ENCODE measurements at regions not wholly inside any gene's neighbourhood (a gene's known extent, or its start where the extent isn't known, plus 50 kb on each side); places are given as distances from the start of the nearest gene placed in this dataset.
A peak's percentile ranks its signal among the peaks of the same experiment; 100 is the strongest.

DNA sequence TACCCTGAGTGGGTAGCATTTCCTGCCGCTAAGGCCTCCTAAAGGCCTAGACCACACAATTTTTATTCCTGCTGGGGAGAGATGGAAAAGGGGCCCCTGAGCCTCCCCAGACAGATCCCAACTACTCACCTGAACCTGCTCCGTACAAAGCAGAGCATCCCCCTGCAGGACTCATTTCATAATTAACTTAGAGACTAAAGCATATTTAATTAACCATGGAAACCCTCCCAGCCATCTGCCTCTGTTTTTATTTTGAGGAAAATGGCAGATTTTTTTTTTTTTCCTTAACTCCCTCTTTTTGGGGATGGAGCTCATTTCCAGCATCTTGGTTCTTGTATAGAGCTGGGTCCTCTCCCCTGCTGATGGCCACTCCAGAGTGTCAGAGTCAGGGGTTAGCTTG, 96.5 kb upstream of the CRHR1 start:
- Mint-ChIP-seq H3K27me3 (peaks cover 31 to 53% (median 45%) of the 10 kb centered on the region in 3 donors), H3K9me3 (no peaks in the 10 kb centered on the region), H3K4me3 (no peak overlapping the region), H3K4me1 (no peaks in the 10 kb centered on the region), H3K36me3 (no peaks in the 10 kb centered on the region), H3K27ac (no peak overlapping the region)
- ATAC-seq (ENCODE audit: low read depth in 2 of 2) (no peak), DNase-seq (no peak)

DNA sequence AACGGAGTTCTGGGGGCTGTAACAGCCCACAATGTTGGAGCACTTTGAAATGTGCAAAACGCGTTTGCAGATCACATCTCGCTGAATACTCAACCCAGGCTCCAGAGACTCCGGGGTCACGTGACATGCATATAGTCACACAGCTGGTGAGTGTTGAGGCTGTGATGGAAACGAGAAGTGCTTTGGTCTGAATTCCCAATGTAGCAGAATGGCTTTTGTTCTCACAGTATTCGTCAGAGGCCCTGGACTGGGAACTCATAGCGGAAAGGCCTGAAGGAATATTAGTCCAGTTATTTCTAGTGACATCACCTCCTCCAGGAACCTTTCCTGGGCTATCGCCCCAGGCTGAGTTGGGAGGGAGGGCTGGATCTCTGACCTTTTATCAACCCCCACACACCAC, 95.8 kb upstream of the CRHR1 start:
- Mint-ChIP-seq H3K9me3 (no peaks in the 10 kb centered on the region), H3K27me3 (peaks cover 32 to 55% (median 49%) of the 10 kb centered on the region in 3 donors), H3K4me1 (no peaks in the 10 kb centered on the region), H3K4me3 (no peak overlapping the region), H3K27ac (no peak overlapping the region), H3K36me3 (no peaks in the 10 kb centered on the region)
- DNase-seq = no peak
- ATAC-seq (ENCODE audit: low read depth in 2 of 2) = no peak

DNA sequence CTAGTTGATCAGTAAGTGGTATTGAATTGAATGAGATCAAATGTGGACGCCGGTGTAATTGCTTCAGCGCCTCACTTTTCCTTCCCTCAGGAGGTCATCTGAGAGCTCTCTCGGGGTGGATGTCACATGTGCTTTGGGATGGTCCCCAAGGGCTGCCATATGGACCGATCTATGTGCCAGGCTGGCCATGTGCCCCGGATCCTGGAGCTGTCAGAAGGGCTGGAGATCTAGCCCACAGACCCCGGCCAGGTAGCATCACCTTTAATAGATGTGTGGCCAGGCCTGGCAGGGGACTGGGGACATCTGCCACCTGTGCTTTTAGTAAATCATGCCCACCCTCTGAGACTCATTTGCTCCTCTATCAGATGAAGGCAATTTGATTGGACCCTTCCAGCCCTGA, 95.3 kb upstream of the CRHR1 start:
- DNase-seq (no peak), ATAC-seq (ENCODE audit: low read depth in 2 of 2) (no peak)
- H3K4me1 Mint-ChIP-seq = no peaks in the 10 kb centered on the region
- H3K27me3 Mint-ChIP-seq = peaks cover 37 to 59% (median 53%) of the 10 kb centered on the region in 3 donors
- H3K9me3 Mint-ChIP-seq = no peaks in the 10 kb centered on the region
- H3K36me3 Mint-ChIP-seq = no peaks in the 10 kb centered on the region
- no peak overlapping the region for H3K4me3 Mint-ChIP-seq
- no peak overlapping the region for H3K27ac Mint-ChIP-seq

DNA sequence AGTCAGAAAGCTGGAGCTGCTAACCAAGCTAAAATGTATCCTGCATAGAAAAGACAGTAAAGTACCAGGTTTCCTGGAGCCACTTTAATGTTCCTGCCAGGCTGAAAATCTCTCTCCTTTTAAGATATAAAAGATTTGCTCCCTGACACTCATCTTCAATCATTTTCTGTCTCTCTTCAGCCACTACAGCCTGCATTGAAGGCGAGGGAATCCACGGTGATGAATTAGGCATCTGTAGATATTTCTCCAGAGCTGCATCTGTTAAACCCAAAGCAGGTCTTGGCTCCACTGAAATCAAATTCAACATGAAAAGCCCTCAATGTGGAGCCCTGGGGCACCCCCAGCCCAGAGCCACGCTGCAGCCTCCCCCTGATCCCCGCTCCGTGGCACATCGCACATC, 94.7 kb upstream of the CRHR1 start:
- no peaks in the 10 kb centered on the region for H3K4me1 Mint-ChIP-seq
- H3K27ac Mint-ChIP-seq = no peak overlapping the region
- ATAC-seq (ENCODE audit: low read depth in 2 of 2) = no peak
- H3K4me3 Mint-ChIP-seq = no peak overlapping the region
- DNase-seq = no peak
- H3K27me3 Mint-ChIP-seq = peaks cover 43 to 59% (median 55%) of the 10 kb centered on the region in 3 donors
- no peaks in the 10 kb centered on the region for H3K9me3 Mint-ChIP-seq
- H3K36me3 Mint-ChIP-seq = no peaks in the 10 kb centered on the region

- H3K4me3 Mint-ChIP-seq = no peak overlapping the region
- H3K4me1 Mint-ChIP-seq = no peaks in the 10 kb centered on the region
- no peak for ATAC-seq (ENCODE audit: low read depth in 2 of 2)
- no peak overlapping the region for H3K27ac Mint-ChIP-seq
- no peak for DNase-seq
- no peaks in the 10 kb centered on the region for H3K36me3 Mint-ChIP-seq
- peaks cover 49 to 64% (median 58%) of the 10 kb centered on the region in 3 donors for H3K27me3 Mint-ChIP-seq
- H3K9me3 Mint-ChIP-seq = peaks cover 0 to 2% (median 0%) of the 10 kb centered on the region in 7 donors
Measured at GRCh38 chr17:45690625-45691275, 93.4 kb upstream of the CRHR1 start.

DNA sequence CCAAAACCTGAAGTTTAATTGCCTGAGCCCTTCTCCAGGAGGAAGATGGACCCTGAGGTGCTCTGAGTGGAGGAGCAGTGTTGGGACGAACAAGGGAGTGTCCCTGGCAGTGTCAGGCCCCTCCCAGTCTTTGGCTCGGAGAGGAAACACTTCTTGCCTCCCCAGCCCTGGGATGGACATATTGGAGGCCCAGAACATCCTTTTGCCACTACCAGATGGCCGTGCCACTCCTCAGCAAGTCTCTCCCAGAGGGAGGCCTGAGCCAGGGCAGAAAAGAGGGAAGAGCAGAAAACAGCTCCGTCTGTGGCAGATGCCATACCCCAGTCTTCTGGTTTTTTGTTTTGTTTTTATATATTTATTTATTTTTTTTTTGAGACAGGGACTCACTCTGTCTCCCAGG, 91.5 kb upstream of the CRHR1 start:
- H3K27me3 Mint-ChIP-seq = peaks cover 56 to 74% (median 71%) of the 10 kb centered on the region in 3 donors
- no peak overlapping the region for H3K4me3 Mint-ChIP-seq
- no peaks in the 10 kb centered on the region for H3K36me3 Mint-ChIP-seq
- H3K27ac Mint-ChIP-seq = no peak overlapping the region
- ATAC-seq (ENCODE audit: low read depth in 2 of 2) (no peak), DNase-seq (no peak)
- peaks cover 0 to 4% (median 0%) of the 10 kb centered on the region in 3 donors for H3K4me1 Mint-ChIP-seq
- H3K9me3 Mint-ChIP-seq = peaks cover 0 to 5% (median 2%) of the 10 kb centered on the region in 7 donors

GRCh38 chr17:45693792-45694191, 90.3 kb upstream of the CRHR1 start:
- Mint-ChIP-seq H3K4me3 (no peak overlapping the region), H3K9me3 (peaks cover 0 to 8% (median 3%) of the 10 kb centered on the region in 7 donors), H3K27ac (no peak overlapping the region), H3K36me3 (no peaks in the 10 kb centered on the region), H3K4me1 (peaks cover 0 to 4% (median 0%) of the 10 kb centered on the region in 3 donors), H3K27me3 (peaks cover 55 to 81% (median 78%) of the 10 kb centered on the region in 3 donors)
- DNase-seq (no peak), ATAC-seq (ENCODE audit: low read depth in 2 of 2) (no peak)

DNA sequence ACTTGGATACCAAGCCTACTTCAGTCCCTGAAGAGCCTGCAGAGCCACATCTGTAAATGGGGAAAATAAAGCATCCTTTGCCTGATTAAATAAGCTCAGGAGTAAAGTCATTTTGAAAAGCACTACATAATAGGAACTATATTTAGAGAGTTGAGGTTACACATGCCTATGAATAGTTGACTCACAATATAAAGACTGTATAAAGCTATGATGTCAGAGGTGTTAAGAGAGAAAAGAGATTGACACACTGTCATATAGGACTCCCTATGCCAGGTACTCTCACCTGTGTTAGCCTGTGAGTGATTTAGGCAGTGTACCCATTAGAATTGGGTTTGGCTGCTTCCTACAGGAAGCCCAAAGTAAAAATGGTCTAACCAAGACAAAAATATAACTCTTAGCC, 87.7 kb upstream of the CRHR1 start:
- DNase-seq (no peak), ATAC-seq (ENCODE audit: low read depth in 2 of 2) (no peak)
- Mint-ChIP-seq H3K27me3 (peaks cover 52 to 81% (median 77%) of the 10 kb centered on the region in 3 donors), H3K4me3 (no peak overlapping the region), H3K4me1 (peaks cover 0 to 4% (median 0%) of the 10 kb centered on the region in 3 donors), H3K9me3 (peaks cover 0 to 8% (median 3%) of the 10 kb centered on the region in 7 donors), H3K27ac (no peak overlapping the region), H3K36me3 (no peaks in the 10 kb centered on the region)

DNA sequence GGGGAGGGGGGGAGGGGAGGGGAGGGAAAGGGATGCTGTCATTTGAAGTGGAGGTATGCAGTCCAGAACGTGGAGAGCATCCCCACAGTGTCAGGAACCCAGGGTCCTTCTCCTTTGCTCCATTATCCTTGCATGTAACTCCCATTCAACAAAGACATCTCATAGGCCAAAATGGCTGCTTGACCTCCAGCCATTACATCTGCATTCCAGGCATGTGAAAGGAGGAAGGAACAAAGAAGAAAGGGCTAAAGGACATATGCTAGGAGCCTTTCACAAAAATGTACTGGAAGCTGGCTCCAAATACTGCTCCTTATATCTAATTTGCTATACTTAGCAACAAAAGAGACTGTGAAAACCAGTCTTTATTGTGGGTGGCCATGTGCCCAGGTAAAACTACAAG, 87.0 kb upstream of the CRHR1 start:
- DNase-seq (no peak), ATAC-seq (ENCODE audit: low read depth in 2 of 2) (no peak)
- Mint-ChIP-seq H3K4me3 (no peak overlapping the region), H3K27me3 (peaks cover 55 to 79% (median 76%) of the 10 kb centered on the region in 3 donors), H3K4me1 (peaks cover 0 to 4% (median 0%) of the 10 kb centered on the region in 3 donors), H3K36me3 (no peaks in the 10 kb centered on the region), H3K9me3 (peaks cover 0 to 8% (median 3%) of the 10 kb centered on the region in 7 donors), H3K27ac (no peak overlapping the region)

DNA sequence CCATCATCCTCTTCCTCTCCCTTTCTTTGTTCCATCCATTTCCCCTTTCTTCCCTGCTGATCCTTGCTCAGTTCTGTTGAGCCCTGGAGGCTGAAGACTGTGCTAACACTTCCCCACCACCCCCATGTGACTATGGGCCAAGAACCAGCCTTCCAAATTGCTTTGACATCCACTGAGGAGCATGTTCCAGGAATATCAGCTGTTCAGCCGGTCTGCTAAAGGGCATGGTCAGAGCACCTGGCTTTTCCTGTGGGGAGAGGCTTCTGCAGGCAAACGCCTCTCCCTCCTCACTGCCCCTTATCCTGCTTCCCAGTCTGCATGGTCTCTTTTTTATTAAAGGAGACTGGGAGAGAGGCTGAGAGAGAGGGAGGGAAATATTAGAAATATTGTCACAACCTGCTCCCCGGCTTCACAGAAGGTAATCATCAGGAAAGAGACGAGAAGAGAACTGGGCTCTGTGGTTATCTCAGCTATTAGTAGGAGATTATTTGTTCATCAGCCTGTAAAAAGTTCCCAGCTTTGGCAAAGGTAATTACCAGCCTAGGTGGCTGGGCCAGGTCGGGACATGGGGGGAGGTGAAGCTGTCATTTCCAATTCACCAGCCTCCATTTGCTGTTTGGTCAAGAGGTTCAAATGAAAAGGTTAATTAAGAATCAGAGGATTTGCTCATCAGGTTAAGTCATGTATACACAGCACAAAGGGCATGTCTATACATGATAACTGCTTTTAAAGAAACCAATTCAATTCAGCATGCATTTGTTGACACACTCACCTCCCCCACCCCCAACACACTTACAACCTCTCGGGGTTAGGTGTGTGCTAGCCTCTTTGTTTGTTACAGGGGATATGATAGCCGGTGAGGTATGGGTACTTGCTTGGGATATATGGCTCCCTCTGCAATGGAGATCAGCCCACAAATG, 83.7 kb upstream of the CRHR1 start:
- no peak for ATAC-seq (ENCODE audit: low read depth in 2 of 2)
- Mint-ChIP-seq H3K27ac (peak overlapping the region in 1 of 6 donors; percentile 33), H3K4me3 (no peak overlapping the region), H3K9me3 (peaks cover 0 to 8% (median 2%) of the 10 kb centered on the region in 7 donors), H3K36me3 (no peaks in the 10 kb centered on the region), H3K27me3 (peaks cover 47 to 84% (median 76%) of the 10 kb centered on the region in 3 donors), H3K4me1 (peaks cover 0 to 4% (median 0%) of the 10 kb centered on the region in 3 donors)
- no peak for DNase-seq

DNA sequence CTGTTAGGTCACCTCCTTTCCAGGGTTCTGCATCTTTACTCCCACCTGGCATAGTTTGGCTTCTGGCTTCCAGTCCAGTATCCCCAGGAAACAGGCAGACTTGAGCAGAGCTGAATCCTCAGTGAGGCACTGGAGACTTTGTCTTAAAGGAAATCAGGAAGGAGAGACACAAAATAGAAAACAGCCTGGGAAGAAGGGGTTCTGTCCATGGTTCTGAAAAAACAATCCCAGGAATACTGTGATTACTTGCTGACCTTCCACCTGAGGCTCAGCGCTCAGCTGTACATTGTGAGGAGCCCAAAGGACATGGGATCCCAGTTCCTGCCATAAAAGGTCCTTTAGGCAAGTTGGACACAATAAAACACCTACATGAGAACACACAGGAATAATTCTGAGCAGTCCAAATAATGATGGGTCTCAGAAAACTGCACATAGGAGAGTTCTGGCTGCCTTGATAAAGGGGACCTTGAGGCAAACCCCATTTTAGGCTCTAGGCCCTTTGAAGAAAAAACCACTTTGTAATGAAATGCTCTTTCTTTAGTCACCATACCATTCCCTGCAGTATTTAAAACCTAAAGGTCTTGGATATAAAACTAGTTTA, 81.4 kb upstream of the CRHR1 start:
- H3K36me3 Mint-ChIP-seq = no peaks in the 10 kb centered on the region
- no peak for DNase-seq
- H3K4me1 Mint-ChIP-seq = no peaks in the 10 kb centered on the region
- H3K27ac Mint-ChIP-seq = no peak overlapping the region
- H3K9me3 Mint-ChIP-seq = peaks cover 0 to 5% (median under 1%) of the 10 kb centered on the region in 7 donors
- peaks cover 54 to 86% (median 80%) of the 10 kb centered on the region in 3 donors for H3K27me3 Mint-ChIP-seq
- H3K4me3 Mint-ChIP-seq = no peak overlapping the region
- no peak for ATAC-seq (ENCODE audit: low read depth in 2 of 2)

DNA sequence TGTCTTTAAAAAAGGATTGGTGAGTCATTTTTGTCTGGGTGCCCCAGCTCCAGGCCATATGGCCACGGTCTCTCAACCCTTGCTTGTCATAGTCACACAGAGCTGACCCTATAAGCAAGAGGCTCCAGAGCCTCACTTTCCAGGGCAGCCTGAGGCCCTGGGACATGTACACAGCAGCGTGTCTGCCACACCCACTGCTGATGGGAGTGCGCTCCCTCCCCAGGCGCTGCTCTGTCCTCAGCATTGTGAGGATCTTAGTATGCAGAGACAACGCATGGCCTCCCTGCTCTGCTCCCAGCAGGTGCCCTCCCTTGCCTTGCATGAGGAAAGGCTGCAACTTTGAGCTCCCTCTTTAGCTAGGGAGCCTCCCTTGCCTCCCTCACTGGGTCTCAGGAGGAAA, 80.8 kb upstream of the CRHR1 start:
- Mint-ChIP-seq H3K27ac (no peak overlapping the region), H3K4me1 (no peaks in the 10 kb centered on the region), H3K36me3 (no peaks in the 10 kb centered on the region), H3K4me3 (no peak overlapping the region), H3K27me3 (peaks cover 57 to 86% (median 81%) of the 10 kb centered on the region in 3 donors), H3K9me3 (peaks cover 0 to 1% (median 0%) of the 10 kb centered on the region in 7 donors)
- ATAC-seq (ENCODE audit: low read depth in 2 of 2) = no peak
- no peak for DNase-seq

GRCh38 chr17:45703806-45704205, 80.3 kb upstream of the CRHR1 start:
- Mint-ChIP-seq H3K27me3 (peaks cover 53 to 86% (median 81%) of the 10 kb centered on the region in 3 donors), H3K4me1 (no peaks in the 10 kb centered on the region), H3K9me3 (peaks cover 0 to 1% (median 0%) of the 10 kb centered on the region in 7 donors)

More at GRCh38 chr17:45703806-45704205, 80.3 kb upstream of the CRHR1 start:
- DNase-seq (no peak), ATAC-seq (ENCODE audit: low read depth in 2 of 2) (no peak)
- H3K4me3 Mint-ChIP-seq = no peak overlapping the region
- no peak overlapping the region for H3K27ac Mint-ChIP-seq
- H3K36me3 Mint-ChIP-seq = no peaks in the 10 kb centered on the region

Measured in naive B cell (primary cell).